ENCODE measurements at regions not wholly inside any gene's neighbourhood (a gene's known extent, or its start where the extent isn't known, plus 50 kb on each side); places are given as distances from the start of the nearest gene placed in this dataset.

- peaks cover 9% of the 10 kb centered on the region for H3K27me3 ChIP-seq (ENCODE audit: control insufficient read depth, insufficient read depth, low read length)
Measured at GRCh38 chr2:235149736-235150135, 197.9 kb downstream of the SH3BP4 start.

GRCh38 chr2:235151152-235151551 lies 199.3 kb downstream of the SH3BP4 start:
- ChIA-PET POLR2A (no interaction called here), CTCF (interaction anchor here (0.6 to 4.9 kb wide), 3 partner anchors 11 to 443 kb away, joined by 3 to 23 read pairs (median 4); no protein-coding TSS in a partner anchor)
- Histone ChIP-seq H3K27me3 (ENCODE audit: control insufficient read depth, insufficient read depth, low read length) (peaks cover 9% of the 10 kb centered on the region), H3K4me3 (ENCODE audit: low read depth, low read length) (no peak overlapping the region), H3K36me3 (ENCODE audit: control insufficient read depth, insufficient read depth, low read length) (no peaks in the 10 kb centered on the region)
- TF ChIP-seq CTCF (IDR thresholded peaks at IDR 0.05; ENCODE audit: insufficient read depth, low read depth, low read length), result no peak
- DNase-seq (ENCODE audit: low read depth), result no peak

More at GRCh38 chr2:235149736-235150135, 197.9 kb downstream of the SH3BP4 start:
- ChIA-PET CTCF (interaction anchor here (4.9 kb wide), 1 partner anchor 12 kb away, joined by 23 read pairs; no protein-coding TSS in a partner anchor), POLR2A (no interaction called here)
- H3K4me3 ChIP-seq (ENCODE audit: low read depth, low read length), result no peak overlapping the region
- H3K36me3 ChIP-seq (ENCODE audit: control insufficient read depth, insufficient read depth, low read length), result no peaks in the 10 kb centered on the region
- DNase-seq (ENCODE audit: low read depth), result no peak
- TF ChIP-seq CTCF (IDR thresholded peaks at IDR 0.05; ENCODE audit: insufficient read depth, low read depth, low read length), result no peak

GRCh38 chr2:235155163-235155562 lies 203.3 kb downstream of the SH3BP4 start:
- ChIA-PET POLR2A (no interaction called here), CTCF (interaction anchor here (1.9 kb wide), 1 partner anchor 19 kb away, joined by 7 read pairs; no protein-coding TSS in a partner anchor)
- Histone ChIP-seq H3K36me3 (ENCODE audit: control insufficient read depth, insufficient read depth, low read length) (no peaks in the 10 kb centered on the region), H3K27me3 (ENCODE audit: control insufficient read depth, insufficient read depth, low read length) (peaks cover 1% of the 10 kb centered on the region; the same call in 1 of the 2 replicates), H3K4me3 (ENCODE audit: low read depth, low read length) (no peak overlapping the region)
- no peak for TF ChIP-seq CTCF (IDR thresholded peaks at IDR 0.05; ENCODE audit: insufficient read depth, low read depth, low read length)
- DNase-seq (ENCODE audit: low read depth), result no peak

GRCh38 chr2:235156055-235156454 lies 204.2 kb downstream of the SH3BP4 start:
- no peak for TF ChIP-seq CTCF (IDR thresholded peaks at IDR 0.05; ENCODE audit: insufficient read depth, low read depth, low read length)
- DNase-seq (ENCODE audit: low read depth), result no peak
- Histone ChIP-seq H3K27me3 (ENCODE audit: control insufficient read depth, insufficient read depth, low read length) (peaks cover 1% of the 10 kb centered on the region; the same call in 1 of the 2 replicates), H3K36me3 (ENCODE audit: control insufficient read depth, insufficient read depth, low read length) (no peaks in the 10 kb centered on the region), H3K4me3 (ENCODE audit: low read depth, low read length) (no peak overlapping the region)
- ChIA-PET CTCF (interaction anchor here (0.8 to 1.0 kb wide), 2 partner anchors 20 to 437 kb away, joined by 3 to 5 read pairs; no protein-coding TSS in a partner anchor), POLR2A (no interaction called here)

- TF ChIP-seq CTCF (IDR thresholded peaks at IDR 0.05; ENCODE audit: insufficient read depth, low read depth, low read length), result no peak
- Histone ChIP-seq H3K27me3 (ENCODE audit: control insufficient read depth, insufficient read depth, low read length) (no peaks in the 10 kb centered on the region; the same call in 1 of the 2 replicates), H3K4me3 (ENCODE audit: low read depth, low read length) (no peak overlapping the region), H3K36me3 (ENCODE audit: control insufficient read depth, insufficient read depth, low read length) (no peaks in the 10 kb centered on the region)
- ChIA-PET CTCF (interaction anchor here (0.6 to 1.4 kb wide), 4 partner anchors 9 to 570 kb away, joined by 3 read pairs; no protein-coding TSS in a partner anchor), POLR2A (no interaction called here)
- DNase-seq (ENCODE audit: low read depth), result no peak
Measured at GRCh38 chr2:235157746-235158482, 206.1 kb downstream of the SH3BP4 start.
